HG03025 (cell line): ENCODE measurements at regions not wholly inside any gene's neighbourhood (a gene's known extent, or its start where the extent isn't known, plus 50 kb on each side); places are given as distances from the start of the nearest gene placed in this dataset.
"Not testable (repeated sequence)": the region's sequence is repeated elsewhere in the genome, so short reads cannot be mapped to it uniquely, and the experiment has no call there.

Experiments used
- ATAC-seq: cut with Tn5 transposase; IDR thresholded peaks from one replicate; pipeline ENCODE4 v1.9.1; 2021; ENCODE audit warnings: mild to moderate bottlenecking, moderate library complexity; ENCODE audit not compliant: unreplicated experiment, low FRiP score

GRCh38 chr6:168948990-168949531 is 304.6 kb downstream of the THBS2 start:
- ATAC-seq: no peak

- no peak for ATAC-seq
Measured at GRCh38 chr6:168948002-168948401, 305.6 kb downstream of the THBS2 start.

GRCh38 chr6:168943231-168943905 is 310.3 kb downstream of the THBS2 start:
- ATAC-seq: no peak

- no peak for ATAC-seq
Measured at GRCh38 chr6:168942646-168943045, 311.0 kb downstream of the THBS2 start.

GRCh38 chr6:168941036-168941435 is 312.6 kb downstream of the THBS2 start:
- no peak for ATAC-seq

- ATAC-seq: no peak
Measured at GRCh38 chr6:168939796-168940195, 313.9 kb downstream of the THBS2 start.

GRCh38 chr6:168939041-168939440 is 314.6 kb downstream of the THBS2 start:
- ATAC-seq: no peak

GRCh38 chr6:168938546-168938945 is 315.1 kb downstream of the THBS2 start:
- no peak for ATAC-seq

GRCh38 chr6:168937054-168937453 is 316.6 kb downstream of the THBS2 start:
- ATAC-seq: no peak

GRCh38 chr6:168935628-168936010 is 318.0 kb downstream of the THBS2 start:
- ATAC-seq: no peak

GRCh38 chr6:168934660-168935627 is 318.7 kb downstream of the THBS2 start:
- no peak for ATAC-seq

- not testable (repeated sequence) for ATAC-seq
Measured at GRCh38 chr6:168932171-168932570, 321.5 kb downstream of the THBS2 start.

GRCh38 chr6:168931072-168931471 is 322.6 kb downstream of the THBS2 start:
- ATAC-seq: not testable (repeated sequence)

- no peak for ATAC-seq
Measured at GRCh38 chr6:168929871-168930450, 323.7 kb downstream of the THBS2 start.

- no peak for ATAC-seq
Measured at GRCh38 chr6:168928012-168928411, 325.6 kb downstream of the THBS2 start.

GRCh38 chr6:168927026-168927425 is 326.6 kb downstream of the THBS2 start:
- no peak for ATAC-seq

GRCh38 chr6:168926306-168926705 is 327.3 kb downstream of the THBS2 start:
- no peak for ATAC-seq

- no peak for ATAC-seq
Measured at GRCh38 chr6:168925671-168926070, 328.0 kb downstream of the THBS2 start.

- ATAC-seq: no peak
Measured at GRCh38 chr6:168923171-168923570, 330.5 kb downstream of the THBS2 start.

- ATAC-seq: no peak
Measured at GRCh38 chr6:168922436-168922835, 331.2 kb downstream of the THBS2 start.

- no peak for ATAC-seq
Measured at GRCh38 chr6:168920289-168920688, 333.4 kb downstream of the THBS2 start.
